ENCODE measurements at regions not wholly inside any gene's neighbourhood (a gene's known extent, or its start where the extent isn't known, plus 50 kb on each side); places are given as distances from the start of the nearest gene placed in this dataset.

GRCh38 chr14:101040538-101041442 is 137.3 kb upstream of the RTL1 start:
- TF ChIP-seq CTCF (IDR thresholded peaks at IDR 0.05) (no peak), REST (IDR thresholded peaks at IDR 0.05; ENCODE audit: insufficient read depth in 1 of 2, low read depth in 2 of 2, low read length in 1 of 2) (no peak)

All from Panc1 (cell line).